GM12892 (cell line): ENCODE measurements at regions not wholly inside any gene's neighbourhood (a gene's known extent, or its start where the extent isn't known, plus 50 kb on each side); places are given as distances from the start of the nearest gene placed in this dataset.

Source experiments
- POLR2A ChIP-seq: IDR thresholded peaks from 2 replicates; pipeline ENCODE4 v1.6.1; 2011; ENCODE audit warnings: low read depth, low read length, control low read depth
- POLR2AphosphoS5 ChIP-seq: IDR thresholded peaks from 2 replicates; pipeline ENCODE4 v1.6.1; 2011; ENCODE audit warnings: low read depth, low read length, control low read depth
- TAF1 ChIP-seq: IDR thresholded peaks from 2 replicates; pipeline ENCODE4 v1.6.1; 2011; ENCODE audit warnings: low read depth, mild to moderate bottlenecking, control low read depth, low read length, borderline replicate concordance

DNA sequence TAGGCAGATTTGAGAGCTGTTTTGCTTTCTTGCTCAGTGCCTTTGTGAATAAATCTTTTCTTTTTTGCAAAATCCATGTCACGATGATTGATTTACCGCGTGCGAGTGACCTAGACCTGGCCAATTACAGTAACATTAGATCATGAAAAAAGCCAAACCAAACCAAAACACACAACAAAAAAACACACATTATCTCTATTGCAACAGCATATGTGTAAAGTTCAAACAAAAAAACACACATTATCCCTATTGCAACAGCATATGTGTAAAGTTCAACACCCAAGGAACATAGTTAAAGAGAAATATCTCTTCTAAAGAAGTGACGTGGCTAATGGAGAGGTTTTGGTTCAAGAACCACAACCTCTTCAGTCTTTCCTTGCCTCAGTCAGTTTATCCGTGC lies 342.6 kb upstream of the NRG3 start:
- no peak for TF ChIP-seq TAF1
- no peak for TF ChIP-seq POLR2A
- no peak for TF ChIP-seq POLR2AphosphoS5
